ENCODE measurements at regions not wholly inside any gene's neighbourhood (a gene's known extent, or its start where the extent isn't known, plus 50 kb on each side); places are given as distances from the start of the nearest gene placed in this dataset.
"Not testable (repeated sequence)": the region's sequence is repeated elsewhere in the genome, so short reads cannot be mapped to it uniquely, and the experiment has no call there.

- DNase-seq (ENCODE audit: low spot score): not testable (repeated sequence)
Measured at GRCh38 chr2:16970948-16971347, 305.3 kb upstream of the CYRIA start.

DNA sequence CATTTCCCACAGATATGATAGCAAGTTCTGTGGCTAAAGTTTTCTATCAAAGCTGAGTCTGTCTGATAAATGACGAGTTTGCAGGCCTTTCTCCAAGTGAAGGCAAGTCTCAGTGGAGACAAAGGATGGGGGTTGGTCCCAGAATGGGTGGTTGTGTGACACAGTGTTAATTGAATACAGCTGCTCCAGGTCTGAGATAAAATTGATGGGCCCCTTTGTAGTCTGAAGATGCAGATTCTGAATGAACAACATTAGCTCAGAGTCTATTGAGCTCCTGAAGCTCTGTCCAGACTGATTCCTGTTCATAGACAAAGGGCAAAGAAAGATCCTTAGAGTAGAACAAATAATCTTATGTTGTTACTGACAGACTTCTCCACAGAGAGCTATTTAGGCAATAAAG is 296.9 kb upstream of the CYRIA start:
- DNase-seq (ENCODE audit: low spot score): no peak

DNA sequence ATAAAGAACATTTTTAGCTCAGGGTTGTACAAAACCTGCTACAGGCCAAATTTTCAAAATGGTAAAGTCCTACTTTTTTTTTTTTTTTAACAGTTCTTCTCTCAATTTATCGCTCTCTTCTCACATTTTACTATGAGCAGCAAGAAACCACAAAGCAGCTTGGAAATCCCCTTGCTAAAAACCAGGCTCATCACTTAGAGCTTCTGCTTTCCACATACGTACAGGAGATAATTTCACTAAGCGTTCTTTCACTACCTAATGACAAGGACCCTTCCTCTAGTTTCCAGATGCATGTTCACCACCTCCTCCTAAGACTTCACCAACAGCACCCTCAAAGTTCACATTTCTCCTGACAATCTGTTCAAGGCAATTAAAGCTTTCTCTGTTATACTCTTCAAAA is 294.9 kb upstream of the CYRIA start:
- no peak for DNase-seq (ENCODE audit: low spot score)

GRCh38 chr2:16958266-16958665 is 292.6 kb upstream of the CYRIA start:
- DNase-seq (ENCODE audit: low spot score): no peak

DNA sequence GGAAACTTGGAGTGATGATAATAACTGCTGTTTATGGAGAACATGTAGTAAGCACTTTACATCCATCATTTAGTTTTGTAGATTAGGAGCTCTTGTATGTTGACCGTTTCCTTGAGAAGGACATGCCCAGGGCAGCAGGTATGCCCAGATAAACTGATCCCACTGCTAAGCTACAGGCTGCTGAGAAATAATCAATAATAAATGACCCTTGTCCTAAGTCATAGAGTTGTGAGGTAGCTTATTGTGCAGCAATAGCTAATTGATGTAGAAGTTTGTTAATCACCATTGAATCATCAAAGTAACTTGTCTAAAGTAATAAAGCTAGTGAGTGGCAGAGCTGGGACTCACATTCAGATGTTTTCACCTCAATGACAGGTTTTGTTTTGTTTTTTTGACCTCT is 287.2 kb upstream of the CYRIA start:
- no peak for DNase-seq (ENCODE audit: low spot score)

DNA sequence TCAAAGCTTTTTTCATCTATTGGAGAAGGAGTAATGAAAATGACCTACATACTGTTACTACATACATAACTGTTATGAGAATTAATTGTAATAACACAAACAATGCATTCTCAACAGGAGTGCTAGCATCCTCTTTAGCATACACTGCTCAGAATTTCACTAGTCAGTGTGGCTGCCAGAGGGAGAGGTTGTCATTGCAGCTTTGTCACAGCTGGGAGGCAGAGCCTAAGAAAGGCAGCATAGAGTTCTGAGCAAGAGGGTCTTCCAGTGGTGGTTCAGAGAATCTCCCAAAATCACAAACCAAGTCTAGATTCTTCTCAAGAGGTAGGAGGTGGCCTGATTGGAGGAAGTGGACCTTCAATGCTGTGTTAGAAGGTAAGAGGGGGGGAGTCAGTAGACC is 286.7 kb upstream of the CYRIA start:
- no peak for DNase-seq (ENCODE audit: low spot score)

DNA sequence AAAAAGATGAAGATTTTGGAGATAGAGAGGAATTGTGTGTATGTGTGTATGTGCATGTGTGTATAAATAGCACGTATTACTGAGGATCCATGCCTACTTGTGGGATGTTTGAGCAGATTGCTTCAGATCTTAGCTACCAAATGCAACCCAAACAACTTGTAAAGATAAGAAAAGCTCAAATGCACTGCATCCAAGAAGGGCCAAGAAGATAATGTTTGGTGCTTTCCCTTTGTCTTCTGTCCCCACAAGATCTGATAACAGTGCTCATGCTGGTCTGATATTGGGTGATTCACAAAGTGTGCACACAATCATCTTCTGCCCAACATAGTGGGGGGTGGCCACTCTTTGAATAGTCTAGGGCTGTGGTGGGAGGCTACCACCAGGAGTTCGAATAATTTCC is 284.8 kb upstream of the CYRIA start:
- no peak for DNase-seq (ENCODE audit: low spot score)

GRCh38 chr2:16948710-16949109 is 283.1 kb upstream of the CYRIA start:
- no peak for DNase-seq (ENCODE audit: low spot score)

GRCh38 chr2:16948053-16948452 is 282.4 kb upstream of the CYRIA start:
- DNase-seq (ENCODE audit: low spot score): no peak

DNA sequence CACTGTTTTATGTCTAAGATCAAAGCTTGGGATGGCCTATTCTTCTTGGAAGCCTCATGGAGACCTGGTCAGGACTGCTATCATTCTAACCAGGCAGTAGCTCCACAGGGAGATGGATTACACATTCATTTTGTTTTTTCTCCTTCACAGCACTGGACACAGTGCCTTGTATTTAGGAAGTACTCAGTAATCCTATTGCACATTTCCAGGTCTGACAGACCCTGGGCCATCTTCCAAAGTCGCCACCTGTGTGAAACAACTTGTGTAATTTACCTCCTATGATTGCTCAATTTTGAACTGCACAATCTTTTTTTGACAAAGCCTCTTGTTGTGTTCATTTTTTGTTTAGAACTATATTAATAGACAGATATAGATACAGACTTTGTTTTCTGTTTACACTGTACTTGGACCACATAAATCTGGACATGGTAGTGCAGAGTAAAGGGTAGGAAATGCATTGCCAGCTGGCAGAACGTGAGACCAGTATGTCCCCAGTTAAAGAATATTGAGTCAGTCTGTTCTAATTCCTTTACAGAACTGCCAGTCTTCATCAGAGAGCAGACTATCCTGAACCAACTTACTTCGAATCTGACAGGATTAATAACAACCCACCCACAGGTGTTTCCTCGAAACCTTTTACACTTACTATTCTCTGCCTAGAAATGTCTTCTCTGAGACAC is 277.8 kb upstream of the CYRIA start:
- no peak for DNase-seq (ENCODE audit: low spot score)

- DNase-seq (ENCODE audit: low spot score): no peak
Measured at GRCh38 chr2:16940214-16940613, 274.6 kb upstream of the CYRIA start.

GRCh38 chr2:16939771-16940170 is 274.1 kb upstream of the CYRIA start:
- DNase-seq (ENCODE audit: low spot score): no peak

DNA sequence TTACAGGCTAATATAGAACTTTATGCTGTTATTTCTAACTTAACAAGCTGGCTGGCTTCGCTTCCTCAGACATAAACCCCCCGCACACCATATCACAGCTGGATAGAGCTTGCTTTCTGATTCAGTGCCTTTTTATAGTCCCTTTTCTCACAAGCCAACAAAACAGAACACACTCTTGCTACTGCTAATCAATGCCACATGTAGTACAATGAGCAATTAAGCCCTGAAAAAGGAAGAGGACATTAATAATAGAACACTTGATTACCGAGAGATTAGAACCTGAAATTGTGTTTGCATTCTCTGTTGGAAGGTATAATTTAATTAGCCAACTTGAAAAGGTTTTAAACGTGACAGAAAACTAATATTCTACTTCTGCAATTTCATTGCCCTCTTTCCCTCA is 267.7 kb upstream of the CYRIA start:
- DNase-seq (ENCODE audit: low spot score): no peak

DNA sequence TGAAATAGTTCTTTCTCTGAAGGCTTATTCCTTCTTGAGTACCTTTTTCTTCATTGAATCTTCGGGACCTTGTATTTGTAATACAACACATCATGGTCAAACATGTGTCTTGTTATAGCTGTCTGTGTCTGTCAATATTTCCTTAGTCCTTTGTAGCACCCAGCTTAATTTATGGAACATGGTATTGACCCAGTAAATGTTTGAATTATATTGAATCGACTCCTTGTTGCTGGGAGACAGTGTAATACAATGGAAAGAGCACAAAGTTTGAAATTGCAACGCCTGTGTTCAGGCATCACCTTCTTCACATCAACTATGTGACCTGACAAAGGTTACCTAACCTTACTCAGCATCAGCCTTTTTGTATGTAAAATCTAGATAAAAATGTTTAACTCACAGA is 267.2 kb upstream of the CYRIA start:
- no peak for DNase-seq (ENCODE audit: low spot score)

DNA sequence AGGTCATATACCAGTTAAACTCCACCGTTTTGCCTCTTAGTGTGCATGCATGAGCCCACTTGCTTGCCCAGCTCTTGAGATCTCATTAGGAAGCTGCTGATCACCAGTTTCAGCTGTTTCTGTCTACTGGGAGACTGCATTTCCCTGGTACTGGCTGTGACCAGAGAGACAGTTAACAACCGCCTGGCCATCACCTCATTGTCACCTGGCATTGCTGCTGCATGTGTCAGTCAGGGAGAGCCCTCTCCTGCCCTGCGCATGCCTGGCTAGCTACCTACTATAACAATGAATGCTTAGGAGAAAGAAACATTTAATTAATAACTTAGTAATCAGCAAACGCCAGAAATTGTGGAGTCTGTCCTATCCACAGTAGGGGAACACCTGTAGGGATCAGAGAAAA is 265.8 kb upstream of the CYRIA start:
- no peak for DNase-seq (ENCODE audit: low spot score)

GRCh38 chr2:16927398-16927797 is 261.8 kb upstream of the CYRIA start:
- no peak for DNase-seq (ENCODE audit: low spot score)

DNA sequence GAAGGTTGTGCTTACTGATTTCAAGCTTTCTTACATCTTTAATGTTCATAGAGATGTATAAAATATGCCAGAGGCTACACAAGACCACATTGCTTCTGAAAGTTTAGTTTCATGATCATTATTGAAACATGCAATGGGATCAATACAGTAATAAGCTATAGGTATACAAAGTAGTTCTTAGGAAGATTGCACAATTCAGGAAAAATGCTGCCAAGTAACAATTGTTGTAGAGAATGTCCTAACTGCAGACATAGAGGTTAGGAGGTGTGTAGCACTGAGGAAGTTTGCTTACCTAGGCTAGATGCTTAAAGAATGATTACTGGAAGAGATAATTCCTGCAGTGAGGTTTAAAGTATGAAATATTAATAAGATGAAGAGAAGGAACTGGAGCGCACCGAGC is 259.5 kb upstream of the CYRIA start:
- DNase-seq (ENCODE audit: low spot score): no peak

GRCh38 chr2:16915341-16915755 is 249.7 kb upstream of the CYRIA start:
- not testable (repeated sequence) for DNase-seq (ENCODE audit: low spot score)

DNA sequence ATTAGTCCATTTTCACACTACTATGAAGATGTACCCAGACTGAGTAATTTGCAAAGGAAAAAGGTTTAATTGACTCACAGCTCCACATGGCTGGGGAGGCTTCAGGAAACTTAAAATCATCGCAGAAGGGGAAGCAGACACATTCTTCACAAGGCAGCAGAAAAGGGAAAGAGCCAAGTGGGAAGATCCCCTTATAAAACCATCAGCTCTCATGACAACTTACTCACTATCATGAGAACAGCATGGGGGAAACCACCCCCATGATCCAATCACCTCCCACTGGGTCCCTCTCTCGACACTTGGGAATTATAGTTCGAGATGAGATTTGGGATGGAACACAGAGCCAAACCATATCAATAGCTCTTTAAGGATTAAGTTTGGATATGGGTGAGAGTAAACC is 246.1 kb upstream of the CYRIA start:
- DNase-seq (ENCODE audit: low spot score): no peak

DNA sequence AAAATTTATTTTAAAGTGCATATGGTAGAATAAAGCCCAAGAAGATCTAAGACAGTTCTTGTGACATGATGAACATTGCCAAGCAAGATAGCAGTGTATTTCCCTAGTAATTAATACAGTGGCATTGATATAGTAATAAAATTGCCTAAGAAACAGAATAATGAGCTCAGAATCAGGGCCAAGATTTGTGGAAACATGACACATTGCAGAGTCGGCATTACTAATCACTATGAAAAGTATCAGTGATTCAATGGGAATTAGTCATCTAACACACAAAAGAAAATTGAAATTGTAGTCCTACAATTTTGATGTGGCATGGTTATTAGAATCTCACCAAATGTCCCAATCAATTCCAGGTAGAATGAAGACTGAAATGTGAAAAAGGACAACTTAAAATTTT is 243.0 kb upstream of the CYRIA start:
- peak; percentile 61 for DNase-seq (ENCODE audit: low spot score)

DNA sequence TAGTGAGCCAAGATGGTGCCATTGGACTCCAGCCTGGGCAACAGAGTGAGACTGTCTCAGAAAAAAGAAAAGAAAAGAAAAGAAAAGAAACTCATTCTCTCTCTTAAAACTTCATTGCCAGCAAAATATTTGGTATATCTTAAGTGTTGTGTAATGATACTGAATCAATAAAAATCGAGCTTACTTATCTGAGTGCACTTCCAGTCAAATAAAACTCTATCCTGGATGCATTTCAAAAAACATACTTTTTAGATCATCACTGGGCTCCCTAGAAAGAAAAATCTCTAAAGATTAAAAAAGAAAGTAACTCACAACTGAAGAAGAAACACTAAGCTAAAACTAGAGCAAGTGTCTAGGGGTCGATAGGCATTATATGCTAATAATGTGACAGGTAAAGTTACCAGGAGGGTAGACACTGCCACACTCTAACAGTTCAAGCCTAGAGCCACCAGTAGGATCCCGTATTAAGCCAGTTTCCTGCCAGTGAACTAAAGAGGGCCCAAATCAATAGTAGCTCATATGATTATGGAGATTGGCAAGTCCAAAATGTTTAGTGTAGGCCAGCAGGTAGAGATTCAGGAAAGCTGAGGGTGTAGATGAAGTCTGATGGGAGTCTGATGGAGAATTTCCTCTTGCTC is 242.1 kb upstream of the CYRIA start:
- DNase-seq (ENCODE audit: low spot score): no peak

GRCh38 chr2:16905325-16905724 is 239.7 kb upstream of the CYRIA start:
- DNase-seq (ENCODE audit: low spot score): not testable (repeated sequence)

DNA sequence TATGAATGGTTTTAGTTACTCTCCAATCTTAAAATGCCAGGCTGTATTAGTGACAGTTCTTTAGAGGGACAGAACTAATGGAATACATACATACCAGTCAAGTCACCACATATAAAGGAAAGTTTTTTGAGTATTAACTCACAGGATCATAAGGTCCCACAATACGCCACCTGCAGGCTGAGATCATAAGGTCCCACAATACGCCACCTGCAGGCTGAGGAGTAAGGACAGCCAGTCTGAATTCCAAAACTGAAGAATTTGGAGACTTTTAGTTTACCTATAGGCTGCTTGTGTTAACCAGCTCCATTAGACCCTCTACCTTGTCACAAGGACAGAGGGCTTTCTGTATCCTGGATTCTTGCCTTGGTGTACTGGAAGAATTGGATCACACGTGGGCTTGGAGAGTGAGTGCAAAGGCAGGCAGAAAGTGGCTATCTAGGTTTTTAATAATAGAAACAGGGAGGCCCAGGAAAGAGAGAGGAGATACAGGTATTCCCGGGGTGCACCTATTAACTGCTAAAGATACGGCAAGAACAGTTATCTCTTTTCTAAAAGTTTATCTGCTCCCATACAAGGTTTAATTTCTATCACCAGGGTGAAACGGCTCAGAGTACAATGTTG is 234.9 kb upstream of the CYRIA start:
- DNase-seq (ENCODE audit: low spot score): peak; percentile 47

DNA sequence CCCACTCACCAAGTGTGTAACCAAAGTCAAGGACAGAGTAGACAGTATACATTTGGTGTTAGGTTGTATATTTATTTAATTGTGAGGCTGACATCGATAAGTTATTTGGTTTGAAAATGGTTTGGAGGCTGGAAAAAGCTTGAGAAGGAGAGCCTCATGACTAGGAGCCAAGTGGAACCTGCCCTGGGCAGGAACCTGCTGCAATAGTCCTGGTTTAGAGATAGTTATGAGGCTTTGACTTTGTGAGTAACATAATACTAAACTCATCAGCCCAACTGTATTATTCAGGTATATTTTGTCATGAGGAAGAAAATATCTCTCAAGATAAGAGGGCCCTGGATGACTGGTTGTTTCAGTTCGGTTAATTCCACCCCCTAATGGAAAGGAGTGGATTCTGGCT is 234.3 kb upstream of the CYRIA start:
- no peak for DNase-seq (ENCODE audit: low spot score)
